CD4-positive, alpha-beta T cell (primary cell): ENCODE measurements at regions not wholly inside any gene's neighbourhood (a gene's known extent, or its start where the extent isn't known, plus 50 kb on each side); places are given as distances from the start of the nearest gene placed in this dataset.

Experiments used
- ATAC-seq: fragments of 200-7000 bp; cut with Tn5 transposase; one replicate; pipeline ENCODE4 v1.10.0; 2022; ENCODE audit warnings: mild to moderate bottlenecking; ENCODE audit not compliant: poor library complexity
- CTCF ChIA-PET: fragments of 350-600 bp; sonication (Branson Sonifier 250); formaldehyde crosslinking; loops from one replicate; lab custom pipeline; 2021; ENCODE audit warnings: antibody characterized with exemption, inconsistent platforms; lab: Charles Lee
- POLR2A ChIA-PET: fragments of 350-600 bp; sonication (Branson Sonifier 250); formaldehyde crosslinking; loops from one replicate; lab custom pipeline; 2021; ENCODE audit warnings: antibody characterized with exemption, inconsistent platforms; lab: Charles Lee
- DNase-seq, 14 experiments: peaks; one replicate each; pipeline ENCODE4 v3.0.0-alpha.2; 2013 to 2020; ENCODE audit warnings: mixed read lengths in 2 of 14
- H3K27ac ChIP-seq, 2 donors: one replicate each; pipeline versions ENCODE4 v1.5.1 to v1.7.0; 2013; ENCODE audit warnings: low read length in 2 of 2, low read depth in 1 of 2, mild to moderate bottlenecking in 1 of 2
- H3K27me3 ChIP-seq, 2 experiments: 1 replicate in 1 of 2; 2 replicates in 1 of 2; pipeline versions ENCODE4 v1.6.1 to v1.7.0; 2013; ENCODE audit warnings: low read length in 2 of 2, control low read depth in 1 of 2, mild to moderate bottlenecking in 1 of 2, moderate library complexity in 1 of 2; ENCODE audit not compliant: insufficient read depth in 2 of 2, control insufficient read depth in 1 of 2
- H3K36me3 ChIP-seq: one replicate; pipeline ENCODE4 v1.6.1; 2013; ENCODE audit warnings: low read length, control low read depth; ENCODE audit not compliant: insufficient read depth
- H3K4me1 ChIP-seq: one replicate; pipeline ENCODE4 v1.6.1; 2013; ENCODE audit warnings: low read length, control low read depth; ENCODE audit not compliant: insufficient read depth
- H3K4me3 ChIP-seq: one replicate; pipeline ENCODE4 v1.5.1; 2013; ENCODE audit warnings: mild to moderate bottlenecking, low read length, moderate library complexity
- H3K9me3 ChIP-seq, 2 experiments: 1 replicate in 1 of 2; 2 replicates in 1 of 2; pipeline versions ENCODE4 v1.6.1 to v1.7.0; 2013; ENCODE audit warnings: low read length in 2 of 2, mild to moderate bottlenecking in 2 of 2, control low read depth in 1 of 2, moderate library complexity in 1 of 2; ENCODE audit not compliant: control insufficient read depth in 1 of 2, insufficient read depth in 1 of 2
- H3K27ac Mint-ChIP-seq: one replicate; pipeline ENCODE4 v1.8.0; 2020; ENCODE audit warnings: mixed read lengths
- H3K27me3 Mint-ChIP-seq: one replicate; pipeline ENCODE4 v1.8.0; 2021; ENCODE audit warnings: mixed read lengths
- H3K36me3 Mint-ChIP-seq: one replicate; pipeline ENCODE4 v1.8.0; 2021; ENCODE audit warnings: low read depth, mixed read lengths
- H3K4me1 Mint-ChIP-seq: one replicate; pipeline ENCODE4 v1.8.0; 2021; ENCODE audit warnings: low read depth, mixed read lengths
- H3K4me3 Mint-ChIP-seq: one replicate; pipeline ENCODE4 v1.8.0; 2020; ENCODE audit warnings: mild to moderate bottlenecking, mixed read lengths
- H3K9me3 Mint-ChIP-seq: one replicate; pipeline ENCODE4 v1.8.0; 2020; ENCODE audit warnings: mixed read lengths
- CTCF ChIP-seq: fragments of 200-600 bp; IDR thresholded peaks from one replicate; pipeline ENCODE4 v1.8.0; 2022; ENCODE audit warnings: antibody characterized with exemption, mild to moderate bottlenecking
- intact Hi-C, 2 experiments: fragments of 100-400 bp; cut with DNase I in 1 of 2; cut with micrococcal nuclease in 1 of 2; formaldehyde crosslinking; loops; one replicate each; pipeline versions ENCODE4 v1.15.1 to v1.9.0; 2023 to 2025; cut with DNase I, micrococcal nuclease

- H3K9me3 ChIP-seq, result no peaks in the 10 kb centered on the region
- Mint-ChIP-seq H3K9me3 (peaks cover 2% of the 10 kb centered on the region), H3K27ac (no peak overlapping the region), H3K36me3 (no peaks in the 10 kb centered on the region), H3K27me3 (peaks cover 8% of the 10 kb centered on the region), H3K4me1 (peaks cover 9% of the 10 kb centered on the region), H3K4me3 (no peak overlapping the region)
- no peaks in the 10 kb centered on the region for H3K36me3 ChIP-seq
- no peaks in the 10 kb centered on the region for H3K27me3 ChIP-seq
- no peaks in the 10 kb centered on the region for H3K4me1 ChIP-seq
- TF ChIP-seq CTCF, result no peak
- no peak overlapping the region for H3K27ac ChIP-seq
- no peak for DNase-seq
- no peak overlapping the region for H3K4me3 ChIP-seq
- ChIA-PET POLR2A (no interaction called here), CTCF (no interaction called here)
- no peak for ATAC-seq
- intact Hi-C loops, result no loop called here
Observed at GRCh38 chr14:30271811-30272323, 287.1 kb upstream of the G2E3 start.

GRCh38 chr14:30272848-30273832 lies 285.8 kb upstream of the G2E3 start:
- Histone ChIP-seq H3K9me3 (no peaks in the 10 kb centered on the region), H3K27ac (no peak overlapping the region), H3K4me3 (no peak overlapping the region), H3K27me3 (no peaks in the 10 kb centered on the region), H3K36me3 (no peaks in the 10 kb centered on the region), H3K4me1 (no peaks in the 10 kb centered on the region)
- no peak for ATAC-seq
- Mint-ChIP-seq H3K27ac (no peak overlapping the region), H3K36me3 (no peaks in the 10 kb centered on the region), H3K9me3 (peaks cover 2% of the 10 kb centered on the region), H3K27me3 (peaks cover 8% of the 10 kb centered on the region), H3K4me1 (peaks cover 9% of the 10 kb centered on the region), H3K4me3 (no peak overlapping the region)
- no peak for TF ChIP-seq CTCF
- intact Hi-C loops, result no loop called here
- ChIA-PET CTCF (no interaction called here), POLR2A (no interaction called here)
- DNase-seq, result no peak

GRCh38 chr14:30275604-30276003 lies 283.4 kb upstream of the G2E3 start:
- no peak for TF ChIP-seq CTCF

More at GRCh38 chr14:30275604-30276003, 283.4 kb upstream of the G2E3 start:
- peaks cover 2% of the 10 kb centered on the region for H3K4me1 Mint-ChIP-seq
- ATAC-seq (no peak), DNase-seq (no peak)
- Histone ChIP-seq H3K4me3 (no peak overlapping the region), H3K36me3 (no peaks in the 10 kb centered on the region), H3K27ac (no peak overlapping the region), H3K27me3 (no peaks in the 10 kb centered on the region), H3K4me1 (no peaks in the 10 kb centered on the region), H3K9me3 (no peaks in the 10 kb centered on the region)
- no peak overlapping the region for H3K4me3 Mint-ChIP-seq
- H3K9me3 Mint-ChIP-seq, result peaks cover 2% of the 10 kb centered on the region
- POLR2A ChIA-PET, result no interaction called here
- H3K27ac Mint-ChIP-seq, result no peak overlapping the region
- intact Hi-C loops, result no loop called here
- no peaks in the 10 kb centered on the region for H3K36me3 Mint-ChIP-seq
- CTCF ChIA-PET, result no interaction called here
- H3K27me3 Mint-ChIP-seq, result peaks cover 4% of the 10 kb centered on the region
